ENCODE measurements at regions not wholly inside any gene's neighbourhood (a gene's known extent, or its start where the extent isn't known, plus 50 kb on each side); places are given as distances from the start of the nearest gene placed in this dataset.

- no peak for DNase-seq
These were observed 59.4 kb upstream of the XYLT1 start for GRCh38 chr16:17529982-17530760.

- peak; percentile 47 to 58 (median 57) for DNase-seq
These were observed 56.5 kb upstream of the XYLT1 start for GRCh38 chr16:17526956-17527937.

- no peak for DNase-seq
These were observed 53.9 kb upstream of the XYLT1 start for GRCh38 chr16:17524656-17525055.

- no peak for DNase-seq
These were observed 49.8 kb upstream of the XYLT1 start for GRCh38 chr16:17520561-17520960.

All from suppressor macrophage treated with lipopolysaccharide for 1 hour (primary cell).